Activated CD8-positive, alpha-beta T cell treated with anti-CD3 and anti-CD28 coated beads, Interleukin-2, amount 10 ng/mL, durations not matched to agents 7 days and 5 days (primary cell): ENCODE measurements at regions not wholly inside any gene's neighbourhood (a gene's known extent, or its start where the extent isn't known, plus 50 kb on each side); places are given as distances from the start of the nearest gene placed in this dataset.

Source experiments
- ATAC-seq: fragments of 150-1000 bp; cut with Tn5 transposase; one replicate; pipeline ENCODE4 v1.10.0; 2021; ENCODE audit warnings: moderate library complexity
- CTCF ChIA-PET: fragments of 350-600 bp; sonication (Branson Sonifier 250); formaldehyde crosslinking; loops from one replicate; lab custom pipeline; 2021; ENCODE audit warnings: antibody characterized with exemption; lab: Charles Lee
- POLR2A ChIA-PET: fragments of 350-600 bp; sonication (Branson Sonifier 250); formaldehyde crosslinking; loops from one replicate; lab custom pipeline; 2021; ENCODE audit warnings: antibody characterized with exemption; lab: Charles Lee
- DNase-seq: peaks from one replicate; pipeline ENCODE4 v3.0.0-alpha.2; 2020
- H3K27ac Mint-ChIP-seq: one replicate; pipeline ENCODE4 v1.8.0; 2021; ENCODE audit warnings: mild to moderate bottlenecking, mixed read lengths
- H3K27me3 Mint-ChIP-seq: one replicate; pipeline ENCODE4 v1.8.0; 2021; ENCODE audit warnings: low read depth, mixed read lengths
- H3K36me3 Mint-ChIP-seq: one replicate; pipeline ENCODE4 v1.8.0; 2021; ENCODE audit warnings: low read depth, mixed read lengths
- H3K4me1 Mint-ChIP-seq: one replicate; pipeline ENCODE4 v1.8.0; 2021; ENCODE audit warnings: low read depth, mixed read lengths
- H3K4me3 Mint-ChIP-seq: one replicate; pipeline ENCODE4 v1.8.0; 2021; ENCODE audit warnings: mild to moderate bottlenecking, mixed read lengths
- H3K9me3 Mint-ChIP-seq: one replicate; pipeline ENCODE4 v1.8.0; 2022; ENCODE audit warnings: mixed read lengths; ENCODE audit not compliant: insufficient read depth

DNA sequence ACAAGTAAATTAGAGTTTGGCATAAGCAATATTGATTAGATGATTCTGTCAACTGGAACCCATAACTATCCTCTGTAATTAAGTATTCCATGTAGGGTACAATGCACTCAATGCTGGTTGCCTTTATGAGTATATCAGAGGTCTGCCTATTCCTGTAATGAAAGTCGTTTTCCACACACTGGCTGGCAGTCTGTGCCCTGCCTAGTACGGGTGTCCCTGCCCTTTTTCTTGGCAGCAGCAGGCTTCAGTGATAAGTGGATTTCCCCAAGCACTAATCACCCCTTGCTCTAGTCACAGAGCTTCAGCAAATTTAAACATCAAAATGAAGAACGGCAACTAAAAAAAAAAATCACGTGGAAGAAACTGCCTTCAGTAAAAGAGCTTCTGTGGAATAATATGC lies 294.8 kb upstream of the STT3B start:
- DNase-seq (no peak), ATAC-seq (no peak)
- Mint-ChIP-seq H3K27ac (no peak overlapping the region), H3K4me3 (no peak overlapping the region), H3K36me3 (no peaks in the 10 kb centered on the region), H3K4me1 (peaks cover 14% of the 10 kb centered on the region), H3K27me3 (peaks cover 4% of the 10 kb centered on the region), H3K9me3 (no peaks in the 10 kb centered on the region)
- CTCF ChIA-PET = interaction anchor here (0.7 to 1.0 kb wide), 2 partner anchors 14 to 142 kb away, joined by 3 read pairs; no protein-coding TSS in a partner anchor
- POLR2A ChIA-PET = no interaction called here

- Mint-ChIP-seq H3K4me3 (no peak overlapping the region), H3K27me3 (peaks cover 4% of the 10 kb centered on the region), H3K9me3 (no peaks in the 10 kb centered on the region), H3K4me1 (no peaks in the 10 kb centered on the region), H3K36me3 (peaks cover under 1% of the 10 kb centered on the region), H3K27ac (no peak overlapping the region)
- no peak for DNase-seq
- CTCF ChIA-PET = no interaction called here
- ATAC-seq = no peak
- POLR2A ChIA-PET = no interaction called here
Observed at GRCh38 chr3:31240013-31240412, 292.7 kb upstream of the STT3B start.

DNA sequence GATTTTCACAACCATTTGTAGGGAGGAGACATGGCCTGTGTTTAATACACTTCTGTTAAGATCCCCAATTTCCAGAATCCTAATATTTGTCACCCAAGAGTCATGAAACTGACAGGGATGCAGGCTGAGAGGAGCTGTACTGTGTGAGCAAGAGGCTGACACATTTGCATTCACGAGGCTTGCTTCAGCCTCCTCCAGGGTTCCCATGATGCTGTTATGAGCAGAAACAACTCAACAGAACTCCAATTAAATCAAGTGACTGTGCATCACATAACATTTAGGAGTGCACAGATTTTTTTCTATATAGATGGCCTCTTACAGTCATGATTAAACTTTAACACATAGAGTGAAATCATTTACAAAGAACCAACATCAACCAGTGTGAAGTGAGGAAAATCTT lies 292.3 kb upstream of the STT3B start:
- DNase-seq = no peak
- Mint-ChIP-seq H3K27ac (no peak overlapping the region), H3K4me1 (no peaks in the 10 kb centered on the region), H3K27me3 (peaks cover 4% of the 10 kb centered on the region), H3K9me3 (no peaks in the 10 kb centered on the region), H3K4me3 (no peak overlapping the region), H3K36me3 (peaks cover 3% of the 10 kb centered on the region)
- ChIA-PET CTCF (interaction anchor here (2.3 kb wide), 1 partner anchor 13 kb away, joined by 8 read pairs; no protein-coding TSS in a partner anchor), POLR2A (no interaction called here)
- no peak for ATAC-seq

DNA sequence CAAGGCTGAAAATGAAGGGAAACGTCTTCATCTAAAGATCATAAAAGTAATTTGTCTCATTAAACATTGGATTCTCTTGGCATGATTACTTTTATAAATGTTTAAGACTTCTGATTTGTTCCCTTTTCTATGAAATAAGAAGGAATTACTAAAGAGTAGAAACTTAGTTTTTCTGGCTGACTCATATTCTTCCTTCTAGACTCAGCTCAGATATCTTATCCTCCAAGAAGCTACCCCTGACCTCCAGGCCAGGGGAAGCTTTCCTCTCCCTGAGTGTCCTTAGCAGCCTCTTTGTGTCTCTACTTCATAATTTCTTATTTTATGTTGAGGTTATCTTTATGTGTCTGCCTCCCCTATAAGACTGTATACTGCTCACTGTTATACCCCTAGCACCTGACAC lies 291.9 kb upstream of the STT3B start:
- no peaks in the 10 kb centered on the region for H3K9me3 Mint-ChIP-seq
- ChIA-PET POLR2A (interaction anchor here (1.4 kb wide), 1 partner anchor 14 kb away, joined by 4 read pairs; no protein-coding TSS in a partner anchor), CTCF (interaction anchor here (1.0 to 2.3 kb wide), 2 partner anchors 9 to 14 kb away, joined by 3 to 8 read pairs; no protein-coding TSS in a partner anchor)
- H3K27ac Mint-ChIP-seq = no peak overlapping the region
- H3K36me3 Mint-ChIP-seq = peaks cover 3% of the 10 kb centered on the region
- H3K4me3 Mint-ChIP-seq = no peak overlapping the region
- H3K27me3 Mint-ChIP-seq = peaks cover 4% of the 10 kb centered on the region
- ATAC-seq (no peak), DNase-seq (no peak)
- no peaks in the 10 kb centered on the region for H3K4me1 Mint-ChIP-seq

DNA sequence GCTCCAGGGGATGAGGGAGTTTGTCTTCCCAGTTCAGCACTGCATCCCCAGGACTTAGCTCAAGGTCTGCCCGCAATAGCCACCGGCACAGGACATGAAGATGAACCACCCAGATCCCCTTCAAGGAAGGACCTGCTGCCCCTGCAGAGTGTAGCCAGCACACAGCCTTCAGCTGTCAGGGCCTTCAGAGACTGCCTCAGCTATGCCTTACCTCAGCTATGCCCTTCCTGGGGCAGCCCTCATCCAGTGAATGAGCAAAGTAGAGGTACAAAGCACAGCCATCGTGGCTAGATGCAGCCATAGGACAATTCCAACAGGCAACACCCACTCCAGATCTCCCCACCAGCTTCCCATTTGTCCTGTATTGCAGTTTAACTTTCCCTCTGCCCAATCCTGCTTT lies 291.2 kb upstream of the STT3B start:
- ChIA-PET CTCF (interaction anchor here (1.0 to 2.3 kb wide), 2 partner anchors 10 to 14 kb away, joined by 3 to 8 read pairs; no protein-coding TSS in a partner anchor), POLR2A (interaction anchor here (1.4 kb wide), 1 partner anchor 15 kb away, joined by 4 read pairs; no protein-coding TSS in a partner anchor)
- H3K27me3 Mint-ChIP-seq = peaks cover 4% of the 10 kb centered on the region
- DNase-seq (no peak), ATAC-seq (no peak)
- no peaks in the 10 kb centered on the region for H3K4me1 Mint-ChIP-seq
- no peaks in the 10 kb centered on the region for H3K9me3 Mint-ChIP-seq
- no peak overlapping the region for H3K4me3 Mint-ChIP-seq
- no peak overlapping the region for H3K27ac Mint-ChIP-seq
- peaks cover 3% of the 10 kb centered on the region for H3K36me3 Mint-ChIP-seq

- CTCF ChIA-PET = interaction anchor here (2.3 kb wide), 1 partner anchor 15 kb away, joined by 8 read pairs; no protein-coding TSS in a partner anchor
- Mint-ChIP-seq H3K27ac (no peak overlapping the region), H3K4me3 (no peak overlapping the region)
Observed at GRCh38 chr3:31242026-31242960, 290.4 kb upstream of the STT3B start.

DNA sequence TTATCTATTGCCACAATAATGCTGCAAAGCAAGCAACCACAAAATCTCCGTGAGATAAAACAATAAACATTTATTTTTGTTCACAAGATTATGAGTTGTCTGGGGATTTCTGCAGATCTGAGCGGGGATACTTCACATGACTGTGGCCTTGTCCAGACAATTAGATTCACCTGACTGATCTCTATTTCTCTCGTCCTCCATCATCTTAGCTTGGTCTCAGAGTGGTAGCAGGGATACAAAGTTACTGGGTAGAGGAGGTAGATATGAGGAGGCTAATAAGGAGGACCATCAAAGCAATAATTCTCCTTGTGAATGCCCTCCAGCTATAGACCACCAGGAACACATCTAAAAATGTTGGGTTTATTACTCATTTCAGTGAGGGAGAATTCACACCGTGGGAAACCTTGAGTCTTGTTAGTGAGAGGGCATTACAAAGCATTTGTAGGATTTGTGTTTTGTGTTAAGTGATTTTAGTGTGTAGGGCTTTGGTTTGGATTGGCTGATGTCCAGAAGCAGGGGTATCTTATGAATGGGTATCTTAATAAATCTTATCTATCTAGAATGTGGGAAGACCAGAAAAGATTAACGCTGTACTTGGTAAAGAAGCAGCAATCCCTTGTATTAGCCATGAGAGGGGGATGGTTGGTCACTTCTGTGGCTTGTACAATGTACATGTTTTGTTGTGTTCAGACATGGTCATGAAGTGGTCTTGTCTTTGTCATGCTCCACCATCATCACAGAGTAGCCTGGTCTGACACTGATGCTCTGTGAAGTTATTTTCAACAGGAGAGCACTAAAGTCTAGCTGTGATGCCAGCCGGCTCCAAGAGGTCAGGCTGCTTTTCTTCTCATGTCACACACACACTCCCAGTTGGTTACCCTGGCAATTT lies 287.6 kb upstream of the STT3B start:
- Mint-ChIP-seq H3K27ac (no peak overlapping the region), H3K4me3 (no peak overlapping the region), H3K36me3 (peaks cover 3% of the 10 kb centered on the region), H3K4me1 (peaks cover 18% of the 10 kb centered on the region), H3K27me3 (no peaks in the 10 kb centered on the region), H3K9me3 (no peaks in the 10 kb centered on the region)
- DNase-seq (no peak), ATAC-seq (no peak)
- POLR2A ChIA-PET = no interaction called here
- CTCF ChIA-PET = no interaction called here

More at GRCh38 chr3:31242026-31242960, 290.4 kb upstream of the STT3B start:
- peaks cover 2% of the 10 kb centered on the region for H3K27me3 Mint-ChIP-seq
- H3K9me3 Mint-ChIP-seq = no peaks in the 10 kb centered on the region
- ATAC-seq (no peak), DNase-seq (no peak)
- peaks cover 3% of the 10 kb centered on the region for H3K36me3 Mint-ChIP-seq
- POLR2A ChIA-PET = interaction anchor here (1.4 kb wide), 1 partner anchor 16 kb away, joined by 4 read pairs; no protein-coding TSS in a partner anchor
- no peaks in the 10 kb centered on the region for H3K4me1 Mint-ChIP-seq

- Mint-ChIP-seq H3K4me1 (peaks cover 29% of the 10 kb centered on the region), H3K27ac (no peak overlapping the region)
- POLR2A ChIA-PET = no interaction called here
Observed at GRCh38 chr3:31246293-31247062, 286.2 kb upstream of the STT3B start.

DNA sequence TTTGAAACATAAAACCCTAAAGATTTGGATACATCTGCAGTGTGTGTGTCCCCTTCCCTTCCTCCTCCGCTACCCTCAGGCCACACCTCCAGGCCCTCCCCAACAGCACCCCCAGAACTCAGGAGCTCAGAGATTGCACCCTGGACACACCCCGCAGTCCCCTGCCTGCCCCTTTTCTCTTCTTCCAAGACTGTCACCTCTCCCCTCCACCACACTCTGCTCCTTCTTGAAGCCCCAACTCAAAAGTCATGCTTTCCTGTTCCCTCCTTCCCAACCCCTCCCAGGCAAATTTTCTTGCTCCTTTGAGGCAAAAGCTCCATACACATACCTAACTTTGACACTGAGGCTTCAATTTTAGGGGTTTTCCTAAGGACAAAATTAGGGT lies 285.7 kb upstream of the STT3B start:
- ATAC-seq (no peak), DNase-seq (no peak)
- no peak overlapping the region for H3K4me3 Mint-ChIP-seq
- no peak overlapping the region for H3K27ac Mint-ChIP-seq
- CTCF ChIA-PET = no interaction called here
- no peaks in the 10 kb centered on the region for H3K27me3 Mint-ChIP-seq
- H3K36me3 Mint-ChIP-seq = peaks cover 9% of the 10 kb centered on the region
- POLR2A ChIA-PET = no interaction called here
- H3K9me3 Mint-ChIP-seq = peaks cover 5% of the 10 kb centered on the region
- peaks cover 31% of the 10 kb centered on the region for H3K4me1 Mint-ChIP-seq

More at GRCh38 chr3:31246293-31247062, 286.2 kb upstream of the STT3B start:
- H3K36me3 Mint-ChIP-seq = peaks cover 7% of the 10 kb centered on the region
- peaks cover 5% of the 10 kb centered on the region for H3K9me3 Mint-ChIP-seq
- H3K27me3 Mint-ChIP-seq = no peaks in the 10 kb centered on the region
- ATAC-seq = no peak
- no peak for DNase-seq
- H3K4me3 Mint-ChIP-seq = no peak overlapping the region
- CTCF ChIA-PET = no interaction called here

DNA sequence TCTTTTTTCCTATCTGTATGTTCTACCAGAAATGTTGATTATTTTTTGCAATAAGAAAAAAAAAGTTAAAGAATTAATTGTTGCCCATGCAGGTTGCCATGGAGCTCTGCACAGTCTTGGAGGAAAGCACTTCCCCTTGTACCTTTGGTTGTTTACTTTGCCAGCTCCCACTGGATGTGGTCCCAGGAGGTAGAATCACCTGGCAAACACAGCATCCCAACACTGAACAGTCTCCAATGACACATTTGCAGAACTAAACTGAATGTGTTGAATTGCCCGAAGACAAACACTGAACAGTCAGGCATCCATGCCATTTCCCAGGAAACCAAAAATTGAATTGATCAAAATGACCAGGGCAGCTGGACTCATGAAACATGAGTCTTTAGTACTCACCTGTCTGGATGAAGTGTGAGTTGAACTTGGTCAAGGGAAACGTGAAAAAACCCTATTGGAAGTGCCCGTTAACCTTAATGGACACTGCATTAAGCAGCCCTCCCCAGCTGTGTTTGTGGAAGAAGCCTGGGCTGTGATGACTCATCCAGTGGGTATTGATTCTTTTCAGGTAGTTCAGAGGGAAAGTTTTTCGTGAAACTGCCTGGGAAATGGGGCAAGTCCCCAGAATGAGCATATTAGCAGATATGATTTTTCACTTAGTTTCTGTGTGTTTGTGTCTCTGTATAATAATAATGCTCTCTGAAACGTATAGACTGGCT lies 284.7 kb upstream of the STT3B start:
- H3K36me3 Mint-ChIP-seq = peaks cover 11% of the 10 kb centered on the region
- H3K4me3 Mint-ChIP-seq = no peak overlapping the region
- H3K9me3 Mint-ChIP-seq = peaks cover 5% of the 10 kb centered on the region
- H3K27me3 Mint-ChIP-seq = no peaks in the 10 kb centered on the region
- CTCF ChIA-PET = interaction anchor here (1.3 kb wide), 1 partner anchor 13 kb away, joined by 3 read pairs; no protein-coding TSS in a partner anchor
- DNase-seq (no peak), ATAC-seq (no peak)
- peaks cover 41% of the 10 kb centered on the region for H3K4me1 Mint-ChIP-seq
- POLR2A ChIA-PET = no interaction called here
- H3K27ac Mint-ChIP-seq = no peak overlapping the region
